ENCODE measurements at regions not wholly inside any gene's neighbourhood (a gene's known extent, or its start where the extent isn't known, plus 50 kb on each side); places are given as distances from the start of the nearest gene placed in this dataset.

DNA sequence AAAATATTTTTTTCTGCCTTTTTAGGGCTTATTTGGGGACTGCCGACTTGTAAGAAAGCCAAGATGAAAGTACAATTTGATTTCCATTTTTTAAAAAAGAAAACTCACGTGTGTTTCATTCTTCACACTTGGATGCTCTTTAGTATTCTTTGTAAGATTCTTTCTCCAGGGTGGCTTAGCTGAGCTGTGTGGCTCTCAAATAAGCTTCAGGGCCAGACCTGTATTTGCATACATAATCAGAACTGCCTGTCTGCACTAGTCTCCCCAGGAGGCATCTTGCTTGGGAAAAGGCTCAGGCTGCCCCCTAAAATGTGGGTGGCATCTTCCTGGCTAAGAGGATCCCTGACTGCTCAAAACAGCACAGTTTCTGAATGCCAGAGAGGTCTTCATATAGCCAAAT lies 498.4 kb downstream of the MID1IP1 start:
- in situ Hi-C loops (cut with MboI; ENCODE audit: low pct_ligation_motif_present in 1 of 4, low pct_unique_long_range_greater_than_20kb in 1 of 4, low sequenced_read_pairs in 3 of 4), result no loop called here
- Histone ChIP-seq H3K27me3 (no peaks in the 10 kb centered on the region), H3K36me3 (no peaks in the 10 kb centered on the region), H3K4me3 (no peak overlapping the region), H3K9me3 (no peaks in the 10 kb centered on the region), H3K27ac (no peak overlapping the region), H3K4me1 (no peaks in the 10 kb centered on the region)
- no peak for DNase-seq
- 59 to 83% methylated on average over 1 to 2 of the region's 2 CpGs for WGBS, 2 donors (ENCODE audit: low coverage in 1 of 2)
- intact Hi-C loops (cut with DNase I; ENCODE audit: low total_unique reads), result no loop called here
- TF ChIP-seq POLR2AphosphoS5 (IDR thresholded peaks at IDR 0.05), result no peak
- TF ChIP-seq EP300 (IDR thresholded peaks at IDR 0.05; ENCODE audit: low read depth), result no peak
- TF ChIP-seq CTCF (IDR thresholded peaks at IDR 0.05), result no peak
- no peak for TF ChIP-seq POLR2A (IDR thresholded peaks at IDR 0.05)

DNA sequence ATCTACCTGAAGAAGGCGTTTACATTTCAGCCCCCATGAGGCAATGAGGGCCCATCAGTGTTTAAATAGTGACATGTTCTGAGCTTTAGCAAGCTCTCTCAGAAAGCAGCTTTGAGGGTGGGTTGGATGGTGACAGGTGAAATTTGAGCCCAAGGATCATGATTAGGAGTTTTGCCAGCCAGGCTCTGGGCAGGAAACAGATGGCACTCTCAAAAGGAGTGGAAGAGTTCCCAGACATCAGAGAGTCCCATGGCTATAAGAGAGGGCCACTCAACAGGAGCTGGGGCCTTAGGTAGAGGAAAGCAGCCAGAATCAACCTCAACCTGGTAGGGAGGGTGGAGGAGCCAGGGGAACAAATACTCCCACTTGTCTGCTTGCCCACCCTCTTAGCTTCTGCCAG lies 499.8 kb downstream of the MID1IP1 start:
- WGBS, 2 donors (ENCODE audit: low coverage in 1 of 2), result 90% methylated on average over 1 of the region's 1 CpG; no CpG with 5 or more reads in 1 of the 2 donors
- no peak for TF ChIP-seq CTCF (IDR thresholded peaks at IDR 0.05)
- no peak for TF ChIP-seq EP300 (IDR thresholded peaks at IDR 0.05; ENCODE audit: low read depth)
- no peak for TF ChIP-seq POLR2A (IDR thresholded peaks at IDR 0.05)
- TF ChIP-seq POLR2AphosphoS5 (IDR thresholded peaks at IDR 0.05), result no peak
- in situ Hi-C loops (cut with MboI; ENCODE audit: low pct_ligation_motif_present in 1 of 4, low pct_unique_long_range_greater_than_20kb in 1 of 4, low sequenced_read_pairs in 3 of 4) (no loop called here), intact Hi-C loops (cut with DNase I; ENCODE audit: low total_unique reads) (no loop called here)
- H3K27ac ChIP-seq, result no peak overlapping the region
- H3K4me3 ChIP-seq, result no peak overlapping the region
- H3K9me3 ChIP-seq, result no peaks in the 10 kb centered on the region
- H3K4me1 ChIP-seq, result no peaks in the 10 kb centered on the region
- DNase-seq, result no peak
- H3K27me3 ChIP-seq, result no peaks in the 10 kb centered on the region
- no peaks in the 10 kb centered on the region for H3K36me3 ChIP-seq

- intact Hi-C loops (cut with DNase I; ENCODE audit: low total_unique reads), result no loop called here
- H3K27ac ChIP-seq, result no peak overlapping the region
- no peak for DNase-seq
- H3K9me3 ChIP-seq, result no peaks in the 10 kb centered on the region
- WGBS, 2 donors (ENCODE audit: low coverage in 1 of 2), result 100% methylated on average over 1 of the region's 1 CpG; no CpG with 5 or more reads in 1 of the 2 donors
- in situ Hi-C loops (cut with MboI; ENCODE audit: low pct_ligation_motif_present in 1 of 4, low pct_unique_long_range_greater_than_20kb in 1 of 4, low sequenced_read_pairs in 3 of 4), result no loop called here
- H3K4me1 ChIP-seq, result no peaks in the 10 kb centered on the region
- H3K36me3 ChIP-seq, result no peaks in the 10 kb centered on the region
- no peaks in the 10 kb centered on the region for H3K27me3 ChIP-seq
- H3K4me3 ChIP-seq, result no peak overlapping the region
- no peak for TF ChIP-seq POLR2A (IDR thresholded peaks at IDR 0.05)
- TF ChIP-seq POLR2AphosphoS5 (IDR thresholded peaks at IDR 0.05), result no peak
- no peak for TF ChIP-seq EP300 (IDR thresholded peaks at IDR 0.05; ENCODE audit: low read depth)
- TF ChIP-seq CTCF (IDR thresholded peaks at IDR 0.05), result no peak
Observed at GRCh38 chrX:39302838-39303237, 501.6 kb downstream of the MID1IP1 start.

DNA sequence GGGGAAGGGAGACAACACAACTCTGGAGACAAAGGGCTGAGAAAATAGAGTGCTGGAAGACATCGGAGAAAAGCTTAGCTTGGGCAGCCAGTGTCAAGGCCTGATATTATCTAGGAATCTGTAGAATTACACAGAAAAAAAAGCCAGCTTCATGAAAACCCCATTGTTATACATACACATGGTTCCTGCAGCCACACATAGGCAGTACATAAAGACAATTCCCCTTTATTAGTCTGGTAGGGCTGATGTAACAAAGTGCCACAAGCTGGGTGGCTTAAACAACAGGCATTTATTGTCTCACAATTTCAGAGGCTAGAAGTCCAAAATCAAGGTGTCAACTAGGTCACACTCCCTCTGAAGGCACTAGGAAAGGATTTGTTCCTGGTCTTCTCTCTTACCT lies 503.5 kb downstream of the MID1IP1 start:
- Histone ChIP-seq H3K36me3 (no peaks in the 10 kb centered on the region), H3K27me3 (no peaks in the 10 kb centered on the region), H3K4me3 (no peak overlapping the region), H3K27ac (no peak overlapping the region), H3K4me1 (no peaks in the 10 kb centered on the region), H3K9me3 (no peaks in the 10 kb centered on the region)
- TF ChIP-seq POLR2A (IDR thresholded peaks at IDR 0.05) (no peak), POLR2AphosphoS5 (IDR thresholded peaks at IDR 0.05) (no peak), CTCF (IDR thresholded peaks at IDR 0.05) (no peak), EP300 (IDR thresholded peaks at IDR 0.05; ENCODE audit: low read depth) (no peak)
- intact Hi-C loops (cut with DNase I; ENCODE audit: low total_unique reads) (no loop called here), in situ Hi-C loops (cut with MboI; ENCODE audit: low pct_ligation_motif_present in 1 of 4, low pct_unique_long_range_greater_than_20kb in 1 of 4, low sequenced_read_pairs in 3 of 4) (no loop called here)
- 65% methylated on average over 1 of the region's 1 CpG; no CpG with 5 or more reads in 1 of the 2 donors for WGBS, 2 donors (ENCODE audit: low coverage in 1 of 2)
- DNase-seq, result no peak

All from transverse colon (tissue), 4 donors.